ENCODE measurements at regions not wholly inside any gene's neighbourhood (a gene's known extent, or its start where the extent isn't known, plus 50 kb on each side); places are given as distances from the start of the nearest gene placed in this dataset.
"Not testable (repeated sequence)": the region's sequence is repeated elsewhere in the genome, so short reads cannot be mapped to it uniquely, and the experiment has no call there.

DNA sequence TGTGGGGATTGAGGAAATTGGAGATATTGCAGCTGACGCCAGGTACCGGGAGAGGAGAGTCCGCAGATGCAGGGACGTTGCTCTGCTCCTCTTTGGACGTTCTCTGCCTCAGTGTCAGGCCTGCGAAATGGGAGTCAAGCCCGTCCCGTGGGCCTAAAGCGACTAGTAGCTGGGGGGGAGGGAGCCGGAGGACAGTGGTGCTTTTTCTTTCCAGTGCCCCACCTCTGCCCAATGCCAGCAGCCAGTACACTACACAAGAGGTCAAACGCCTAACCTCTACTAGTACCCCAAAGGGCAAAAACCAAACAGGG is 413.6 kb upstream of the ESRRG start:
- no peak for DNase-seq

GRCh38 chr1:217135987-217136894 is 413.0 kb upstream of the ESRRG start:
- DNase-seq, result peak; percentile 16

DNA sequence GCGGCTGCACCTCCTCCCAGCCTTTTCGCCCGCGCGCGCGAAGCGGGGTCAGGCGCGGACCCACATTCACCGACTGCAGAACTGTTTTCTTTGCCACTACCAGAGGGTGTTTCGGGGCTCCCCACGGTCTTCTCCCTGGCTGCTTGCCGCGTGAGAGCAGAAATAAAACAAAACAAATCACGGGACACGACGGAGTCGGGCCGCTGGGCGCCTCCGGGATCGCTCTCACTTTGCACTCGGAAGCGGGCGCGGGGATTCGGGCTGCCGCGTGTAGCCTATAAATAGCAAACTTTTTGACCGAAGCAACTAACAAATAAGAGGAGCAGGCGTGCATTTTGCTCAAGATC is 412.3 kb upstream of the ESRRG start:
- peak; percentile 48 for DNase-seq

DNA sequence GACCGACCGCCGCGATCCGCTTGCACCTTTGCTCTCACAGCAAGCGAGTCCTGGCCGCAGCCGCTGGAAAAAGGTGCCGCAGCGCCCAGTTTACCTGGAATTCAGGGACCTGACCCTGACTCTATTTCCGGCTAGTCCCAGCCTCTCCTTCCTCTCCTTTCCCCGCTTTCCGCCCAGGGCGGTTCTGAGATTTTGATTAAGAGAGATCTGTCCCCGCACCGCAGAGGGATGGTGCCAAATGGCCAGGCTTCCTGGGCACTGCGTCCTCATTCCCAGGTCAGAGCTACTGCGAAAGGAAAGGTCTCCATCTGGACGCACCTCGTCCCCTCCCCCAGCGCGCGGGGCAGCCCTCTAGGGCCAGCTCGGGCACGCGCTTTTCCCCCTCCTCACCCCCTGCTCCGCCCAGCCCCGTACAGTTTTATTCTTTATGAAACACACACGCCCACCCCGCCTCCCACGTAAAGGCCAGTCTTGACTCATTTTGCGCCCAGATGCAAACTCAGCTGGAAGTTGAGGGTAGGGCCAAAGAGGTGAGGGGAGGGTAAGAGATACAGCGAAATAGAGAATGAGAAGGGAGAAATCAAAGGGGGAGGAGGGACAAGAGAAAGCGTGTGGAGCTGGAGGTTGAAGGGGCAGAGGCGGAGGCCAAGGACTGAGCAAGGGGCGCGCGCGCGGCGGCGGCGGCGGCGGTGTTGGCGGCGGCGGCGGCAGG is 411.8 kb upstream of the ESRRG start:
- peak; percentile 83 for DNase-seq

- peak; percentile 57 for DNase-seq
Observed at GRCh38 chr1:217133958-217134856, 411.0 kb upstream of the ESRRG start.

GRCh38 chr1:217133092-217133491 is 409.9 kb upstream of the ESRRG start:
- no peak for DNase-seq

GRCh38 chr1:217123340-217123739 is 400.1 kb upstream of the ESRRG start:
- DNase-seq, result not testable (repeated sequence)

DNA sequence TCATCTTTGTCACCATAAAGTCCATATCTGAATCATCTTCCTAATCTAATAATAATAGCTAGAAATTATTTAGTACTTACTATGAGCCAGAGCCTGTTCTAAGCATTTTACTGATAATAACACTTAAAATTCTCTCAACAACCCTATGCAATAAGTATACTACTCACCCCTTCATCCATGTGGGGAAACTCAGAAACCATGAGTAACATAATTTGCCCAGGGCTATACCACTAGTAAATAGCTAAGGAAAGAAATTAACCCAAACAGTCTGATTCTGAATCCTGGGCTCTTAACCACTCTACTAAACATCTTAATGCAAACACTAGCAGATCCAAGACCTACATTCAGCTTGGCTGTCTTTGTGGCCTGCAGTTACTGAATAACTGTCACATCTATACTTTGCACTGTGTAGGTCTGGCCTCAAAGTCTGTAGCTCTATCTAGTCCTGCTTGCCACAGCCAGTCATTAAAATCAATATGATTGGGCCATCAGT is 394.8 kb upstream of the ESRRG start:
- DNase-seq, result no peak

DNA sequence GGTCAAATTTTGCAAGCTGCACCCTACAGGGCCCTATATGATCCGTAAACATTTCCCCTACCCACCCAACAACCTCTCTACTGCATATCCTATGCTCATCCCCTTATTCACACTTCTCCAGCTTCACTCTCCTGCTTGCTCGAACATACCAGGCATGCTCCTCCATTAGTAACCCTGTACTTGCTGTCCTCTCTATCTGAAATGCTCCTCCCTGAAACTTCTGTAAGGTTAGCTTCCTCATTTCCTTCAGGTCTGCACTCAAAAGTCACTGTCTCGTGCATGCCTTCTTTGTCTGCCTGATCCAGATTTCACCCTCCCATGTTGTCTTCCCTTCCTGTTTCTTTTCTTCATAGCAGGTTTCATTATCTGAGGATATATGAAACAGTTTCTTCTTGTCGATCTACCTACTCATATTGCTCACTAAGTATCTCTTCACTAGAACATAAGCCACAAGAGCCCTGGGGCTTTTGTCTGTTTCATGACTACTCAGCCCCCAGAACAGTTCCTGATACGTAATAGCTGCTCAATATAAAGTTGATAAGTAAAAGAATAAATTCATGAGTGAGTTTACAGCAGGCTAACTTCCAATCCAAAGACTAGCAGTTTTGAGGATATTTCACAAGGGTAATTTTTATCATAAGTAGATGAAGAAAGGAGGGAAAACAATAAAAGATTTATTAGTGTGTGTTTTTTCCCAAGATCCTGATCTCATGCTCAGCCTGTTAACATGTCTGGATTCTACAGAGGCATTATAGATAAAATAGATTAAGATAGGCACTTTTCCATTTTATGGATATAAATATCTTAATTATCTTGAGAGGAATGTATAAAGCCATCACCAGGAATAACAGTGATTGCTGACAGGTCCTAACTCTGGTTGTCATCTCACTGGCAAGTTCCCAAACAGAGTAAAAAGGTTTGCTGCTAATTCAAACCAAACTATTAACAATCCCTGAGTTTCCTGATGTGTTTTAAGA is 392.5 kb upstream of the ESRRG start:
- DNase-seq, result no peak

DNA sequence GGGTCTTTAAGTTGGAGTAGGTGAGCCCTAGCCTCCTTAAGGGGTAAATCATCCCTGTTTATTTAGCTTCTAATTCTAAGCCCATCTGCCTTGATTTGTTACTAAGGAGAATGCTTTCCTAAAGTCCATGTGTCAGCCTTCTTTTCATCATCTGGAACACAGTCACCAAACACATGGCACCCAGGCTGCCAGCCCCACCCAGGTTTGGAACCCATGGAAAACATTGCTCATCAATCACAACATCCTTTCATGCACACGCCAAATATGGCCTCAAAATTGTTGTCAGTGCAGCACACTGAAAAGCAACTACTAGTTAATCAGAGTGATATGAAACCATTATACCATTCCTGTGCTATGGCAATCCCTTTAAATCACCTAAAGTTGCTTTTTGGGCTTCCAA is 386.7 kb upstream of the ESRRG start:
- DNase-seq, result no peak

DNA sequence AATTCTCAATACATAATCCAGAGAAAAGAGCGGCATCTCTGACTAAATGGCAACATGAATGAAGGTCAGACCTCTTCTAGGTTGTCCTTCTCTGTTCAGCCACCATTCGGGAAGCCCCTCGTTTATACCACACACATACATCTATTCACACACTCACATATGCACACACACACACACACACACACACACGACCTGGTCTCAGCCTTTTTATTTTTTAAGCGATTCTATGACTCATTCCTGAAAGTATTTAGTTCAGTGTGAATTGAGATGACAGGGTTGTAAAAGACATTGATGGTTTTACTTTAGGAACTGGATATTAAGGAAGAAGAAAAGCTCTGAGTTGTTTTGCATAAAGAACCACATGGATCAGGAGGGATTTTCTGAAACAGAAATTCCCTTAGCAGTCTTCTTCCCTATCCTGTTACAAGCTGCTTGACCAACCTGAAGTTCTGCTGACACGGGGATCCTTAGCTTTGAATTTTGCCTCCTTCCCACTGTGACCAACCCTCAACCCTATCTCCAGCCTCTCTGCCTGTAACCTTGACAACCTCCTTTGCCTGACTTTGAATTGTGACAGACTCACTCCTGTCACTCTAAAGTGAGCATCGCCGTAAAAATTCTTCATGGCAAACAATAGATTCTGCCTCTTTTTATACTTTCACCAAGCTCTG is 383.1 kb upstream of the ESRRG start:
- DNase-seq, result no peak

DNA sequence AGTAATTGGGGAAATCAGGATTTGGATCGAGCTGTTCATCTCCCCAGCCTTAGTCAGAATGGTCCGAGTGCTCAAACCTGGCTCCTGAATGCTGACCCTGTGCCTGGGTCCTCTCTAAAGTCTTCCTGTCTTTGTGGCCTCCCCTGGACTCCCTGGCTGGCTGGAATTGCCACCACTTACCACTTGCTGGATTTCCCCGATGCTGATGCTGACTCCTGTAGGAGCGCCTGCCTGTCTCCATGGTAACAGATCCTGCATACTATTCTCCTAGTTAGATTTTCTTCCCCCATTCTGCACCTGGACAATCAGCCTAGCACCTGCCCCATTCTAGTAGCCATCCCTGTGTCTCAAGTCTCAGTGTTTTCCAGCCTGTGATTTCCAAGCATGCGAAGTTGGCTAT is 382.2 kb upstream of the ESRRG start:
- no peak for DNase-seq

GRCh38 chr1:217097819-217098218 is 374.6 kb upstream of the ESRRG start:
- DNase-seq, result no peak

GRCh38 chr1:217096200-217096599 is 373.0 kb upstream of the ESRRG start:
- no peak for DNase-seq

GRCh38 chr1:217095050-217095622 is 371.9 kb upstream of the ESRRG start:
- DNase-seq, result no peak

GRCh38 chr1:217091561-217091960 is 368.3 kb upstream of the ESRRG start:
- DNase-seq, result no peak

DNA sequence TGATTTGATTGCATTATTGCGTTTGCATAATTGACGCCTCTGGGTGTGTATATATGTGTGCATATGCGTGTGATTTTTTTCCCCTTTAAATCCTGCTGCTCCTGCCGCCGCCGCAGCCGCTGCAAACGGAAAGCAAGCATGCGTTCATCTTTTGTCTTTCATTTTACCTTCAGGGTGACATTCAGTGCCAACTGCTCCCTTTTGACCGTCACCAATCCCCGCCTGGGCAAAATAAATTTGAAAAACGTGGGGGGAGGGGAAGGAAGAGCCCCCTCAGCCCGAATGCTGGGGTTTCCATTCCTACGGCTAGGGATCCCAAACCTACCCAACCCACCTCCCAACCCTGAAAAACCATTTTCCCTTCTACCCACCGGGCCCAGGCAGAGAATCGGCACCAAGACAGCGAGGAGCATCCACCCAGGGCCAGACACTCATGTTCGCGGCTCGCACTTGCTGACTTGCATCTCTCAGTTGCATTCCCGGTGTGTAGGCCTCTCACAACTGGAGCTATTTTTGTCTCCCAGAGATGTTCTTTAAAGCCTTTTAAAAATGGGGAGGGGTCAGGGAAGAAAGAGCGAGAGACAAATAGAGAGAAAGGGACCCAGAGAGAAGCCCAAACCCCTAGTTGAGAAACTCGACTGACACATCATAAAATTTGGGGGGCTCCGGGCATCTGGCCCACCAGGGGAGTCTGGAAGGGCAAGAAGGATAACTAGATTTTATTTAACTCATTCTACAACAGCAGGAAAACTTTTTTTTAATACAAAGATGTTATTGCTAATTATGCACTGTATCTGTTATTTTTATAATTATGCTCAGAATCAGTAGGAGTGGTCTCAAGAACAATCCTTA is 367.1 kb upstream of the ESRRG start:
- DNase-seq, result peak; percentile 56

DNA sequence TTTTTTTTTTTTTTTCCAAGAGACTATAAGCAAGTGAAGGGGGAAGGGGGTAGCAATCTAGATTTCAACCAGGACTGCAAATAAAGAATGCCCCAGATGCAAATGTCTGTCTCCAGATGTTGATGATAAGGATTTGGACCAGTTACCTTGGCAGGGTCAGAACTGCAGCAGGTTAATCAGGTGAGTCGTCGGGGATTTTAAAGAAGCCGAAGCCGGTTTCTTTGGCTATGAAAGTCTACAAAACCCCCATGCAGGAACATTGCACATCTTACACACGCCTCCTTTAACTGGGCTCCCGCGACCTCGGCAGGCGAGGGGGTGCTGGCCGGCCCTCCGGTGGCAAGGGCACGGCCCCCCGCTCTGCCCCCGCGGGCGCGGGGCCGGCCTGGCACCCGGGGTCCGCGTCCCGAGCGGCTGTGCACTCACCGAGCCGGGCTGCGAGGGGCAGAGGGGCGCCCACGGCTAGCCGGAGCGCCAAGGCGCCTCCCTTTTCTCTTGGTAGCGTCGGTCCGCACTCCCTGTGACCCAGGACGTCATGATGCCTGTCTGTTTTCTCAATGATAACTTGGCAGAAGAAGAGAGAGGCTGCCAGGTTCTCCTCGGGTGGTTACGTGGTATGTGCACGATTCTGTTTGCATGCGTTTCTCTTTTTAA is 366.3 kb upstream of the ESRRG start:
- peak; percentile 53 for DNase-seq

DNA sequence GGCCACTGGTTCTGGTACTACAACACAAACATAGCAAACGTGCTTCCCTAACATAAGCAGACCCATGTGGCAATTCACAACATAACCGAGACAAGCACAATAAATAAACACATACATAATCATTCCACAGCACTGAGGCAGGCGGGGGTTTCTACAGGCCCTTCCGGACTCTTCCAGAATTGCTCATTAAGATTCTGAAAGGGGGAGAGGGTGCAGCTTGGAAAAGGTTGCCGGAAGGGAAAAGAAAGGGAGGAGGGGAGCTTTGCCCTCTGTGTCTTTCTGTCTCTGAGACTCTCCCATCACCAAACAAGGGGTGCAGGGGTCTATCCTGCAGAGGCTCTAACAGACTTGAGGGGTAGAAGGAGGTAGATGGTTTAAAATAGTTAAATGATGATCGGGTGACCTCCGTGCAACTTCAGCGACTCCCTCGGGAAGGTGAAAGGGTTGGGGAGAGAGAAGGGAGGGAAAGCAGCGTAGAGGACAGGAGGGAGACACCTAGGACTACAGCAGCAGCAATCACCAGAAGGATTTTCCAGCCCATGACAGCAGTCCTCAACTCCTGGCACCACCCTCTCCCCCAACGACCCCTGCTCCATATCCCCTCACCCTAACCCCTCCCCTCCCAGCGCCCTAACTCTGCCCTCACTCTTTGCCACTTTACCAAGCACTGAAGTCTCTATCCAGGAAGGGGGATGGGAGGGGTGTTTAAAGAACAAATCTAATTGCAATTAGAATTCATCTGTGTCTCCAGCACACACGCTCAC is 365.5 kb upstream of the ESRRG start:
- no peak for DNase-seq
